Stimulated activated effector memory CD8-positive, alpha-beta T cell treated with anti-CD3 and anti-CD28 coated beads, Interleukin-12 subunit alpha, Interleukin-12 subunit beta, amount 100 ng/mL, for 72 hours (primary cell): ENCODE measurements at regions not wholly inside any gene's neighbourhood (a gene's known extent, or its start where the extent isn't known, plus 50 kb on each side); places are given as distances from the start of the nearest gene placed in this dataset.

Experiments
- ATAC-seq: fragments of 150-1000 bp; cut with Tn5 transposase; 2 replicates; pipeline ENCODE4 v1.10.0; 2021
- DNase-seq, 2 donors: peaks; one replicate each; pipeline ENCODE4 v3.0.0; 2021 to 2022; ENCODE audit warnings: low spot score in 2 of 2
- H3K27ac Mint-ChIP-seq: one replicate; pipeline ENCODE4 v1.8.0; 2022; ENCODE audit warnings: mild to moderate bottlenecking, mixed read lengths
- H3K36me3 Mint-ChIP-seq: one replicate; pipeline ENCODE4 v1.8.0; 2022; ENCODE audit warnings: mild to moderate bottlenecking, mixed read lengths
- H3K4me1 Mint-ChIP-seq: one replicate; pipeline ENCODE4 v1.8.0; 2022; ENCODE audit warnings: mixed read lengths
- H3K4me3 Mint-ChIP-seq: one replicate; pipeline ENCODE4 v1.8.0; 2022; ENCODE audit warnings: mild to moderate bottlenecking, mixed read lengths
- H3K9me3 Mint-ChIP-seq: one replicate; pipeline ENCODE4 v1.8.0; 2022; ENCODE audit warnings: mixed read lengths

GRCh38 chr3:104738271-104738670, 628.4 kb upstream of the ALCAM start:
- no peaks in the 10 kb centered on the region for H3K4me1 Mint-ChIP-seq
- no peak overlapping the region for H3K4me3 Mint-ChIP-seq
- ATAC-seq: no peak
- H3K27ac Mint-ChIP-seq: no peak overlapping the region
- H3K36me3 Mint-ChIP-seq: no peaks in the 10 kb centered on the region
- no peaks in the 10 kb centered on the region for H3K9me3 Mint-ChIP-seq
- DNase-seq: no peak

GRCh38 chr3:104740874-104741379, 625.8 kb upstream of the ALCAM start:
- H3K4me3 Mint-ChIP-seq: no peak overlapping the region
- no peaks in the 10 kb centered on the region for H3K36me3 Mint-ChIP-seq
- H3K4me1 Mint-ChIP-seq: no peaks in the 10 kb centered on the region
- no peak for DNase-seq
- H3K27ac Mint-ChIP-seq: no peak overlapping the region
- peak; percentile 51 for ATAC-seq
- H3K9me3 Mint-ChIP-seq: no peaks in the 10 kb centered on the region

GRCh38 chr3:104742044-104742443, 624.7 kb upstream of the ALCAM start:
- H3K36me3 Mint-ChIP-seq: no peaks in the 10 kb centered on the region
- no peaks in the 10 kb centered on the region for H3K9me3 Mint-ChIP-seq
- DNase-seq (no peak), ATAC-seq (no peak)
- H3K27ac Mint-ChIP-seq: no peak overlapping the region
- no peak overlapping the region for H3K4me3 Mint-ChIP-seq
- no peaks in the 10 kb centered on the region for H3K4me1 Mint-ChIP-seq

GRCh38 chr3:104745313-104745712, 621.4 kb upstream of the ALCAM start:
- H3K27ac Mint-ChIP-seq: no peak overlapping the region
- no peaks in the 10 kb centered on the region for H3K36me3 Mint-ChIP-seq
- no peaks in the 10 kb centered on the region for H3K4me1 Mint-ChIP-seq
- H3K4me3 Mint-ChIP-seq: no peak overlapping the region
- H3K9me3 Mint-ChIP-seq: no peaks in the 10 kb centered on the region
- ATAC-seq (no peak), DNase-seq (no peak)

GRCh38 chr3:104746056-104746455, 620.7 kb upstream of the ALCAM start:
- DNase-seq: no peak
- Mint-ChIP-seq H3K4me1 (no peaks in the 10 kb centered on the region), H3K36me3 (no peaks in the 10 kb centered on the region), H3K9me3 (no peaks in the 10 kb centered on the region), H3K27ac (no peak overlapping the region), H3K4me3 (no peak overlapping the region)
- no peak for ATAC-seq

- Mint-ChIP-seq H3K4me3 (no peak overlapping the region), H3K27ac (no peak overlapping the region), H3K9me3 (no peaks in the 10 kb centered on the region), H3K36me3 (no peaks in the 10 kb centered on the region), H3K4me1 (no peaks in the 10 kb centered on the region)
- no peak for DNase-seq
- ATAC-seq: no peak
Measured at GRCh38 chr3:104750581-104750980, 616.1 kb upstream of the ALCAM start.

- Mint-ChIP-seq H3K9me3 (no peaks in the 10 kb centered on the region), H3K36me3 (no peaks in the 10 kb centered on the region), H3K4me1 (no peaks in the 10 kb centered on the region), H3K4me3 (no peak overlapping the region), H3K27ac (no peak overlapping the region)
- no peak for DNase-seq
- peak; percentile 34 for ATAC-seq
Measured at GRCh38 chr3:104755791-104756190, 610.9 kb upstream of the ALCAM start.

- Mint-ChIP-seq H3K4me1 (no peaks in the 10 kb centered on the region), H3K4me3 (no peak overlapping the region), H3K27ac (no peak overlapping the region), H3K36me3 (no peaks in the 10 kb centered on the region), H3K9me3 (no peaks in the 10 kb centered on the region)
- no peak for DNase-seq
- ATAC-seq: no peak
Measured at GRCh38 chr3:104763007-104763406, 603.7 kb upstream of the ALCAM start.

- H3K4me3 Mint-ChIP-seq: no peak overlapping the region
- no peak overlapping the region for H3K27ac Mint-ChIP-seq
- no peaks in the 10 kb centered on the region for H3K9me3 Mint-ChIP-seq
- ATAC-seq (no peak), DNase-seq (no peak)
- no peaks in the 10 kb centered on the region for H3K4me1 Mint-ChIP-seq
- no peaks in the 10 kb centered on the region for H3K36me3 Mint-ChIP-seq
Measured at GRCh38 chr3:104764496-104764895, 602.2 kb upstream of the ALCAM start.

- H3K4me3 Mint-ChIP-seq: no peak overlapping the region
- H3K27ac Mint-ChIP-seq: no peak overlapping the region
- no peaks in the 10 kb centered on the region for H3K36me3 Mint-ChIP-seq
- ATAC-seq (no peak), DNase-seq (no peak)
- H3K9me3 Mint-ChIP-seq: no peaks in the 10 kb centered on the region
- no peaks in the 10 kb centered on the region for H3K4me1 Mint-ChIP-seq
Measured at GRCh38 chr3:104768886-104769285, 597.8 kb upstream of the ALCAM start.

GRCh38 chr3:104779324-104779723, 587.4 kb upstream of the ALCAM start:
- H3K9me3 Mint-ChIP-seq: no peaks in the 10 kb centered on the region
- H3K27ac Mint-ChIP-seq: no peak overlapping the region
- H3K4me1 Mint-ChIP-seq: no peaks in the 10 kb centered on the region
- DNase-seq (no peak), ATAC-seq (no peak)
- no peak overlapping the region for H3K4me3 Mint-ChIP-seq
- H3K36me3 Mint-ChIP-seq: no peaks in the 10 kb centered on the region

- H3K4me3 Mint-ChIP-seq: no peak overlapping the region
- no peaks in the 10 kb centered on the region for H3K4me1 Mint-ChIP-seq
- no peak overlapping the region for H3K27ac Mint-ChIP-seq
- no peaks in the 10 kb centered on the region for H3K9me3 Mint-ChIP-seq
- ATAC-seq (no peak), DNase-seq (no peak)
- no peaks in the 10 kb centered on the region for H3K36me3 Mint-ChIP-seq
Measured at GRCh38 chr3:104781112-104781511, 585.6 kb upstream of the ALCAM start.

GRCh38 chr3:104785947-104786346, 580.8 kb upstream of the ALCAM start:
- no peak overlapping the region for H3K27ac Mint-ChIP-seq
- DNase-seq (no peak), ATAC-seq (no peak)
- H3K4me3 Mint-ChIP-seq: no peak overlapping the region
- no peaks in the 10 kb centered on the region for H3K36me3 Mint-ChIP-seq
- no peaks in the 10 kb centered on the region for H3K9me3 Mint-ChIP-seq
- no peaks in the 10 kb centered on the region for H3K4me1 Mint-ChIP-seq

- no peak for ATAC-seq
- Mint-ChIP-seq H3K4me1 (no peaks in the 10 kb centered on the region), H3K27ac (no peak overlapping the region), H3K4me3 (no peak overlapping the region), H3K36me3 (no peaks in the 10 kb centered on the region), H3K9me3 (no peaks in the 10 kb centered on the region)
- no peak for DNase-seq
Measured at GRCh38 chr3:104787306-104787705, 579.4 kb upstream of the ALCAM start.

- DNase-seq (no peak), ATAC-seq (no peak)
- Mint-ChIP-seq H3K4me3 (no peak overlapping the region), H3K4me1 (no peaks in the 10 kb centered on the region), H3K9me3 (no peaks in the 10 kb centered on the region), H3K36me3 (no peaks in the 10 kb centered on the region), H3K27ac (no peak overlapping the region)
Measured at GRCh38 chr3:104788807-104789206, 577.9 kb upstream of the ALCAM start.

- DNase-seq (no peak), ATAC-seq (no peak)
- Mint-ChIP-seq H3K4me1 (no peaks in the 10 kb centered on the region), H3K36me3 (no peaks in the 10 kb centered on the region), H3K4me3 (no peak overlapping the region), H3K27ac (no peak overlapping the region), H3K9me3 (no peaks in the 10 kb centered on the region)
Measured at GRCh38 chr3:104791331-104791730, 575.4 kb upstream of the ALCAM start.

- DNase-seq: no peak
- Mint-ChIP-seq H3K27ac (no peak overlapping the region), H3K4me3 (no peak overlapping the region), H3K36me3 (no peaks in the 10 kb centered on the region), H3K9me3 (no peaks in the 10 kb centered on the region), H3K4me1 (no peaks in the 10 kb centered on the region)
- ATAC-seq: no peak
Measured at GRCh38 chr3:104796556-104796955, 570.2 kb upstream of the ALCAM start.
